Nephron progenitor cell (in vitro differentiated cells): ENCODE measurements at regions not wholly inside any gene's neighbourhood (a gene's known extent, or its start where the extent isn't known, plus 50 kb on each side); places are given as distances from the start of the nearest gene placed in this dataset.

Source experiments
- DNase-seq: peaks from one replicate; pipeline ENCODE4 v3.0.0; 2021
- H3K27ac Mint-ChIP-seq: 2 replicates; pipeline ENCODE4 v1.8.0; 2021; ENCODE audit warnings: mild to moderate bottlenecking, moderate library complexity, mixed read lengths
- H3K27me3 Mint-ChIP-seq: 2 replicates; pipeline ENCODE4 v1.8.0; 2021; ENCODE audit warnings: mild to moderate bottlenecking, low read depth, mixed read lengths; ENCODE audit not compliant: poor library complexity
- H3K36me3 Mint-ChIP-seq: 2 replicates; pipeline ENCODE4 v1.8.0; 2021; ENCODE audit warnings: low read depth, mixed read lengths
- H3K4me1 Mint-ChIP-seq: 2 replicates; pipeline ENCODE4 v1.8.0; 2021; ENCODE audit warnings: mixed read lengths
- H3K4me3 Mint-ChIP-seq: 2 replicates; pipeline ENCODE4 v1.8.0; 2021; ENCODE audit warnings: mild to moderate bottlenecking, moderate library complexity, mixed read lengths
- H3K9me3 Mint-ChIP-seq: 2 replicates; pipeline ENCODE4 v1.8.0; 2021; ENCODE audit warnings: mild to moderate bottlenecking, moderate library complexity, mixed read lengths
- TF ChIP-seq, protein P1 (sequence below): fragments of 200-600 bp; sonication (generic); IDR thresholded peaks from 2 replicates; pipeline ENCODE4 v1.5.0; 2021; ENCODE audit warnings: antibody characterized with exemption

DNA sequence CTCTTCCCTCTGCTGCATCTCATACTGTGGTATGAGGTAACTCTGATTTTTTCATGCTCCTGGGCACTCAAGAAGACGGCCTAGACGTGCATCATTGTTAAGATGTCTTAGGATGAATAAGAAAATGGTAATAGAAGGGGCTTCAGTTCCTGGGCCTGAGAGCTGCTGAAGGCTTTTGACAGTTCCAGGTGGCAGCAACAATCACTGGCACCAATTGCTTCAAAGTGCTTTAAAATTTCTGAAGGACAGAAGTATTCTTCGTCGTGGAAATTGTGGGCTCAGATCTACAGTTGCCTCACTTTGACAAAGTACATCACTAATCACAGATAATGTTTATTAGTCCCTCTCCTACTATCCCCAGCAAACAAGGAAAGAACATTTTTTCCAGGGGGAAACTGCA, 536.6 kb upstream of the CAMK1G start:
- Mint-ChIP-seq H3K27ac (no peak overlapping the region), H3K4me1 (no peaks in the 10 kb centered on the region), H3K36me3 (no peaks in the 10 kb centered on the region), H3K27me3 (peaks cover 13% of the 10 kb centered on the region), H3K4me3 (no peak overlapping the region), H3K9me3 (no peaks in the 10 kb centered on the region)
- TF ChIP-seq, protein P1, sequence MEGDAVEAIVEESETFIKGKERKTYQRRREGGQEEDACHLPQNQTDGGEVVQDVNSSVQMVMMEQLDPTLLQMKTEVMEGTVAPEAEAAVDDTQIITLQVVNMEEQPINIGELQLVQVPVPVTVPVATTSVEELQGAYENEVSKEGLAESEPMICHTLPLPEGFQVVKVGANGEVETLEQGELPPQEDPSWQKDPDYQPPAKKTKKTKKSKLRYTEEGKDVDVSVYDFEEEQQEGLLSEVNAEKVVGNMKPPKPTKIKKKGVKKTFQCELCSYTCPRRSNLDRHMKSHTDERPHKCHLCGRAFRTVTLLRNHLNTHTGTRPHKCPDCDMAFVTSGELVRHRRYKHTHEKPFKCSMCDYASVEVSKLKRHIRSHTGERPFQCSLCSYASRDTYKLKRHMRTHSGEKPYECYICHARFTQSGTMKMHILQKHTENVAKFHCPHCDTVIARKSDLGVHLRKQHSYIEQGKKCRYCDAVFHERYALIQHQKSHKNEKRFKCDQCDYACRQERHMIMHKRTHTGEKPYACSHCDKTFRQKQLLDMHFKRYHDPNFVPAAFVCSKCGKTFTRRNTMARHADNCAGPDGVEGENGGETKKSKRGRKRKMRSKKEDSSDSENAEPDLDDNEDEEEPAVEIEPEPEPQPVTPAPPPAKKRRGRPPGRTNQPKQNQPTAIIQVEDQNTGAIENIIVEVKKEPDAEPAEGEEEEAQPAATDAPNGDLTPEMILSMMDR: no peak
- DNase-seq: no peak

DNA sequence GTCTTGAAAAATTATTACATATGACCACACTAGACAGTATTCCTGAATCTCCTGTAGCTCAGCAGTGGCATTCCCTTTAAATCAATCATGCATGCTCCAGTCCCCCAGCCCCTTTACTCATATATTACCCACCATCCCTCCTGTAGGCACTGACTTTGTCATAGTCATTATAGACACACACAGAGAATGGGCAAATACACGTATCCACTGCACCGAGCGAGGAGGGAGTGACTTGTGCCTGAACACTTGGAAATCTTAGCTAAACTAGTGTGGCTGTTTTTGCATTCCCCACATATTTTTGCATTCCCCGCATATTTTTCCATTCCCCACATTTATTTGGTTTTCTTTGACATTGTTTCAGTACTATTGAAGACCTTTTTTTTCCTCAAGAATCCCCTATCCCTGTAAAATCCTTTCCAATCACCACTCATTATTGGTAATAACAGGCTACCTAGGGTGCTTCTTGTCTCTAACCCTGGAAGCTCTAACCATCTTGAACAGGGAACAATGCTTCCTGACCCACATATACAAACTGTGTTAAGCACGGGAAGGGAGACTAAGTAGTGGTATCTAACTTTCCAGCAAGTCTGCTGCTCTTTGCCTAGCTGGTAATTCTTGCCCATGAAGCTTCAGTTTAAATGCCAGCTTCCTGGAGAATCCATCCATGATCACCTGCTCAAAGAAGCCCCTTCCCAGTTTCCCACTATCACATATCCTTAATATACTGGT, 534.4 kb upstream of the CAMK1G start:
- Mint-ChIP-seq H3K4me3 (no peak overlapping the region), H3K9me3 (peaks cover 20% of the 10 kb centered on the region), H3K27me3 (peaks cover 11% of the 10 kb centered on the region), H3K27ac (peak overlapping the region; percentile 1), H3K36me3 (peaks cover 2% of the 10 kb centered on the region), H3K4me1 (no peaks in the 10 kb centered on the region)
- DNase-seq: no peak
- TF ChIP-seq, protein P1: no peak

GRCh38 chr1:209051570-209051969, 531.9 kb upstream of the CAMK1G start:
- TF ChIP-seq, protein P1: no peak
- no peak overlapping the region for H3K27ac Mint-ChIP-seq
- peaks cover 14% of the 10 kb centered on the region for H3K27me3 Mint-ChIP-seq
- no peak overlapping the region for H3K4me3 Mint-ChIP-seq
- H3K36me3 Mint-ChIP-seq: peaks cover 6% of the 10 kb centered on the region
- no peak for DNase-seq
- H3K9me3 Mint-ChIP-seq: peaks cover 45% of the 10 kb centered on the region
- H3K4me1 Mint-ChIP-seq: no peaks in the 10 kb centered on the region

- TF ChIP-seq, protein P1: no peak
- Mint-ChIP-seq H3K27ac (no peak overlapping the region), H3K4me3 (no peak overlapping the region), H3K4me1 (peaks cover under 1% of the 10 kb centered on the region), H3K36me3 (peaks cover 6% of the 10 kb centered on the region), H3K27me3 (peaks cover 6% of the 10 kb centered on the region), H3K9me3 (peaks cover 57% of the 10 kb centered on the region)
- no peak for DNase-seq
Measured at GRCh38 chr1:209053587-209053986, 529.9 kb upstream of the CAMK1G start.

- Mint-ChIP-seq H3K9me3 (peaks cover 56% of the 10 kb centered on the region), H3K4me1 (peaks cover 36% of the 10 kb centered on the region), H3K36me3 (peaks cover 6% of the 10 kb centered on the region), H3K27ac (no peak overlapping the region), H3K4me3 (no peak overlapping the region), H3K27me3 (peaks cover 5% of the 10 kb centered on the region)
- no peak for DNase-seq
- TF ChIP-seq, protein P1: no peak
Measured at GRCh38 chr1:209057083-209057482, 526.4 kb upstream of the CAMK1G start.

DNA sequence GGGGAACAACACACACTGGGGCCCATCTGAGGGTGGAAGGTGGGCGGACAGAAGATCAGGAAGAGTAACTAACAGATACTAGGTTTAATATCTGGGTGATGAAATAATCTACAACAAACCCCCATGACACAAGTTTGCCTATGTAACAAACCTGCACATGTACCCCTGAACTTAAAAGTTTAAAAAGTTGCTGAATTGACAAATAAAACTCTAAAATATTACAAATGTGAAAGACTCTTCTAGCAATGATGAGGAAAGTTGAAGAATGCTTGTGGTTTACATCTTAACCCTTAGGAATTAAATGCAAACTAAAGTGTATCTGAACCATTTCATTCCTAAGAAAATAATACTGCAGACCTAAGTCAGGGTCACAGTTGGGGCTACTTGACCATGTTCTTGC, 525.6 kb upstream of the CAMK1G start:
- H3K4me1 Mint-ChIP-seq: peaks cover 44% of the 10 kb centered on the region
- peaks cover 6% of the 10 kb centered on the region for H3K36me3 Mint-ChIP-seq
- H3K4me3 Mint-ChIP-seq: no peak overlapping the region
- TF ChIP-seq, protein P1: no peak
- DNase-seq: no peak
- no peak overlapping the region for H3K27ac Mint-ChIP-seq
- peaks cover 6% of the 10 kb centered on the region for H3K27me3 Mint-ChIP-seq
- H3K9me3 Mint-ChIP-seq: peaks cover 48% of the 10 kb centered on the region
